ENCODE measurements at regions not wholly inside any gene's neighbourhood (a gene's known extent, or its start where the extent isn't known, plus 50 kb on each side); places are given as distances from the start of the nearest gene placed in this dataset.

- Histone ChIP-seq H3K36me3 (ENCODE audit: insufficient read depth, low read depth, low read length) (no peaks in the 10 kb centered on the region), H3K4me1 (ENCODE audit: insufficient read depth, low read length) (peaks cover 8% of the 10 kb centered on the region), H3K27ac (ENCODE audit: low read length) (no peak overlapping the region), H3K27me3 (ENCODE audit: insufficient read depth, low read length) (no peaks in the 10 kb centered on the region), H3K9me3 (ENCODE audit: insufficient read depth, low read depth, low read length) (no peaks in the 10 kb centered on the region), H3K9ac (ENCODE audit: low read depth, low read length) (no peak overlapping the region), H3K4me3 (ENCODE audit: low read length) (no peak overlapping the region)
Measured at GRCh38 chr1:213376862-213377372, 325.9 kb downstream of the RPS6KC1 start.

GRCh38 chr1:213380865-213381264, 329.8 kb downstream of the RPS6KC1 start:
- Histone ChIP-seq H3K27ac (ENCODE audit: low read length) (no peak overlapping the region), H3K27me3 (ENCODE audit: insufficient read depth, low read length) (no peaks in the 10 kb centered on the region), H3K9ac (ENCODE audit: low read depth, low read length) (no peak overlapping the region), H3K4me3 (ENCODE audit: low read length) (no peak overlapping the region), H3K4me1 (ENCODE audit: insufficient read depth, low read length) (peaks cover 8% of the 10 kb centered on the region), H3K9me3 (ENCODE audit: insufficient read depth, low read depth, low read length) (no peaks in the 10 kb centered on the region), H3K36me3 (ENCODE audit: insufficient read depth, low read depth, low read length) (no peaks in the 10 kb centered on the region)

- H3K9ac ChIP-seq (ENCODE audit: low read depth, low read length): no peak overlapping the region
- no peaks in the 10 kb centered on the region for H3K27me3 ChIP-seq (ENCODE audit: insufficient read depth, low read length)
- H3K27ac ChIP-seq (ENCODE audit: low read length): no peak overlapping the region
- no peaks in the 10 kb centered on the region for H3K9me3 ChIP-seq (ENCODE audit: insufficient read depth, low read depth, low read length)
- no peaks in the 10 kb centered on the region for H3K36me3 ChIP-seq (ENCODE audit: insufficient read depth, low read depth, low read length)
- H3K4me3 ChIP-seq (ENCODE audit: low read length): no peak overlapping the region
- H3K4me1 ChIP-seq (ENCODE audit: insufficient read depth, low read length): peaks cover 7% of the 10 kb centered on the region
Measured at GRCh38 chr1:213381572-213382084, 330.6 kb downstream of the RPS6KC1 start.

- no peaks in the 10 kb centered on the region for H3K27me3 ChIP-seq (ENCODE audit: insufficient read depth, low read length)
- no peaks in the 10 kb centered on the region for H3K36me3 ChIP-seq (ENCODE audit: insufficient read depth, low read depth, low read length)
- H3K4me3 ChIP-seq (ENCODE audit: low read length): no peak overlapping the region
- no peaks in the 10 kb centered on the region for H3K4me1 ChIP-seq (ENCODE audit: insufficient read depth, low read length)
- no peak overlapping the region for H3K27ac ChIP-seq (ENCODE audit: low read length)
- H3K9ac ChIP-seq (ENCODE audit: low read depth, low read length): no peak overlapping the region
- H3K9me3 ChIP-seq (ENCODE audit: insufficient read depth, low read depth, low read length): no peaks in the 10 kb centered on the region
Measured at GRCh38 chr1:213383465-213383864, 332.4 kb downstream of the RPS6KC1 start.

GRCh38 chr1:213385201-213385600, 334.2 kb downstream of the RPS6KC1 start:
- H3K27me3 ChIP-seq (ENCODE audit: insufficient read depth, low read length): no peaks in the 10 kb centered on the region
- H3K4me3 ChIP-seq (ENCODE audit: low read length): no peak overlapping the region
- H3K4me1 ChIP-seq (ENCODE audit: insufficient read depth, low read length): 0 out of 2 replicates have a peak, but pooled peaks cover 3% of the 10 kb centered on the region
- no peak overlapping the region for H3K27ac ChIP-seq (ENCODE audit: low read length)
- H3K9me3 ChIP-seq (ENCODE audit: insufficient read depth, low read depth, low read length): no peaks in the 10 kb centered on the region
- H3K9ac ChIP-seq (ENCODE audit: low read depth, low read length): no peak overlapping the region
- no peaks in the 10 kb centered on the region for H3K36me3 ChIP-seq (ENCODE audit: insufficient read depth, low read depth, low read length)

GRCh38 chr1:213385806-213386324, 334.8 kb downstream of the RPS6KC1 start:
- Histone ChIP-seq H3K4me1 (ENCODE audit: insufficient read depth, low read length) (0 out of 2 replicates have a peak, but pooled peaks cover 3% of the 10 kb centered on the region), H3K27ac (ENCODE audit: low read length) (no peak overlapping the region), H3K36me3 (ENCODE audit: insufficient read depth, low read depth, low read length) (no peaks in the 10 kb centered on the region), H3K27me3 (ENCODE audit: insufficient read depth, low read length) (no peaks in the 10 kb centered on the region), H3K9ac (ENCODE audit: low read depth, low read length) (no peak overlapping the region), H3K9me3 (ENCODE audit: insufficient read depth, low read depth, low read length) (no peaks in the 10 kb centered on the region), H3K4me3 (ENCODE audit: low read length) (no peak overlapping the region)

- no peaks in the 10 kb centered on the region for H3K9me3 ChIP-seq (ENCODE audit: insufficient read depth, low read depth, low read length)
- no peak overlapping the region for H3K27ac ChIP-seq (ENCODE audit: low read length)
- H3K4me1 ChIP-seq (ENCODE audit: insufficient read depth, low read length): 0 out of 2 replicates have a peak, but pooled peaks cover 3% of the 10 kb centered on the region
- H3K4me3 ChIP-seq (ENCODE audit: low read length): no peak overlapping the region
- H3K36me3 ChIP-seq (ENCODE audit: insufficient read depth, low read depth, low read length): no peaks in the 10 kb centered on the region
- no peak overlapping the region for H3K9ac ChIP-seq (ENCODE audit: low read depth, low read length)
- H3K27me3 ChIP-seq (ENCODE audit: insufficient read depth, low read length): no peaks in the 10 kb centered on the region
Measured at GRCh38 chr1:213387380-213388015, 336.5 kb downstream of the RPS6KC1 start.

- Histone ChIP-seq H3K27ac (ENCODE audit: low read length) (no peak overlapping the region), H3K36me3 (ENCODE audit: insufficient read depth, low read depth, low read length) (no peaks in the 10 kb centered on the region), H3K9ac (ENCODE audit: low read depth, low read length) (no peak overlapping the region), H3K4me1 (ENCODE audit: insufficient read depth, low read length) (0 out of 2 replicates have a peak, but pooled peaks cover 3% of the 10 kb centered on the region), H3K4me3 (ENCODE audit: low read length) (no peak overlapping the region), H3K27me3 (ENCODE audit: insufficient read depth, low read length) (no peaks in the 10 kb centered on the region), H3K9me3 (ENCODE audit: insufficient read depth, low read depth, low read length) (no peaks in the 10 kb centered on the region)
Measured at GRCh38 chr1:213388199-213388598, 337.2 kb downstream of the RPS6KC1 start.

GRCh38 chr1:213389061-213389581, 338.1 kb downstream of the RPS6KC1 start:
- no peak overlapping the region for H3K27ac ChIP-seq (ENCODE audit: low read length)
- no peaks in the 10 kb centered on the region for H3K9me3 ChIP-seq (ENCODE audit: insufficient read depth, low read depth, low read length)
- no peaks in the 10 kb centered on the region for H3K36me3 ChIP-seq (ENCODE audit: insufficient read depth, low read depth, low read length)
- H3K27me3 ChIP-seq (ENCODE audit: insufficient read depth, low read length): no peaks in the 10 kb centered on the region
- no peak overlapping the region for H3K4me3 ChIP-seq (ENCODE audit: low read length)
- 0 out of 2 replicates have a peak, but pooled peaks cover 3% of the 10 kb centered on the region for H3K4me1 ChIP-seq (ENCODE audit: insufficient read depth, low read length)
- H3K9ac ChIP-seq (ENCODE audit: low read depth, low read length): no peak overlapping the region

GRCh38 chr1:213391445-213391844, 340.4 kb downstream of the RPS6KC1 start:
- no peak overlapping the region for H3K9ac ChIP-seq (ENCODE audit: low read depth, low read length)
- H3K4me1 ChIP-seq (ENCODE audit: insufficient read depth, low read length): 0 out of 2 replicates have a peak, but pooled peaks cover 3% of the 10 kb centered on the region
- H3K27me3 ChIP-seq (ENCODE audit: insufficient read depth, low read length): no peaks in the 10 kb centered on the region
- no peak overlapping the region for H3K27ac ChIP-seq (ENCODE audit: low read length)
- no peaks in the 10 kb centered on the region for H3K36me3 ChIP-seq (ENCODE audit: insufficient read depth, low read depth, low read length)
- no peaks in the 10 kb centered on the region for H3K9me3 ChIP-seq (ENCODE audit: insufficient read depth, low read depth, low read length)
- H3K4me3 ChIP-seq (ENCODE audit: low read length): no peak overlapping the region

- no peaks in the 10 kb centered on the region for H3K27me3 ChIP-seq (ENCODE audit: insufficient read depth, low read length)
- H3K4me1 ChIP-seq (ENCODE audit: insufficient read depth, low read length): 0 out of 2 replicates have a peak, but pooled peaks cover 2% of the 10 kb centered on the region
- no peaks in the 10 kb centered on the region for H3K36me3 ChIP-seq (ENCODE audit: insufficient read depth, low read depth, low read length)
- no peak overlapping the region for H3K27ac ChIP-seq (ENCODE audit: low read length)
- no peak overlapping the region for H3K9ac ChIP-seq (ENCODE audit: low read depth, low read length)
- no peaks in the 10 kb centered on the region for H3K9me3 ChIP-seq (ENCODE audit: insufficient read depth, low read depth, low read length)
- H3K4me3 ChIP-seq (ENCODE audit: low read length): no peak overlapping the region
Measured at GRCh38 chr1:213393860-213394259, 342.8 kb downstream of the RPS6KC1 start.

- Histone ChIP-seq H3K9me3 (ENCODE audit: insufficient read depth, low read depth, low read length) (no peaks in the 10 kb centered on the region), H3K36me3 (ENCODE audit: insufficient read depth, low read depth, low read length) (no peaks in the 10 kb centered on the region), H3K27me3 (ENCODE audit: insufficient read depth, low read length) (no peaks in the 10 kb centered on the region), H3K4me3 (ENCODE audit: low read length) (no peak overlapping the region), H3K9ac (ENCODE audit: low read depth, low read length) (no peak overlapping the region), H3K4me1 (ENCODE audit: insufficient read depth, low read length) (no peaks in the 10 kb centered on the region), H3K27ac (ENCODE audit: low read length) (no peak overlapping the region)
Measured at GRCh38 chr1:213394837-213395236, 343.8 kb downstream of the RPS6KC1 start.

Measured in iPS-20b (cell line).